ENCODE measurements at regions not wholly inside any gene's neighbourhood (a gene's known extent, or its start where the extent isn't known, plus 50 kb on each side); places are given as distances from the start of the nearest gene placed in this dataset.

DNA sequence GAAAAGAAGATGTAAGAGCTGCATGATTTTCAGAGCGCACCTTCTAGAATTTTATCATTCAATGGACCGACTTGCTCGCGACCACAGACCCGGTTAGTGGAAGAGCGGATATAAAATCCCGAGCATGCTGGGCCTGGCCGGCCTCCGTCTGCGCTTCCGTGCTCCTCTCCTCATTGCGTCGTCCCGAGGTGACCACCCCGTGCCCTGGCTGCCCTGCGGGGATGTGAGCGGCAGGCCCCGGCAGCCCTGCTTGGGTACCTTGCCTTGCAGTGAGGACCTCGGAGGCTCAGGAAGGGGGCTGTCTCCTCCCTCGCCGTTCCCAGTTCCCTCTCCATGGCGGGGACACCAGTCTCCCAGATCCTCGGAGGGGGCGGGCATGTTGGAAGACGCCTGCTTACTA is 330.9 kb upstream of the SHH start (continued):
- TF ChIP-seq, protein P1, sequence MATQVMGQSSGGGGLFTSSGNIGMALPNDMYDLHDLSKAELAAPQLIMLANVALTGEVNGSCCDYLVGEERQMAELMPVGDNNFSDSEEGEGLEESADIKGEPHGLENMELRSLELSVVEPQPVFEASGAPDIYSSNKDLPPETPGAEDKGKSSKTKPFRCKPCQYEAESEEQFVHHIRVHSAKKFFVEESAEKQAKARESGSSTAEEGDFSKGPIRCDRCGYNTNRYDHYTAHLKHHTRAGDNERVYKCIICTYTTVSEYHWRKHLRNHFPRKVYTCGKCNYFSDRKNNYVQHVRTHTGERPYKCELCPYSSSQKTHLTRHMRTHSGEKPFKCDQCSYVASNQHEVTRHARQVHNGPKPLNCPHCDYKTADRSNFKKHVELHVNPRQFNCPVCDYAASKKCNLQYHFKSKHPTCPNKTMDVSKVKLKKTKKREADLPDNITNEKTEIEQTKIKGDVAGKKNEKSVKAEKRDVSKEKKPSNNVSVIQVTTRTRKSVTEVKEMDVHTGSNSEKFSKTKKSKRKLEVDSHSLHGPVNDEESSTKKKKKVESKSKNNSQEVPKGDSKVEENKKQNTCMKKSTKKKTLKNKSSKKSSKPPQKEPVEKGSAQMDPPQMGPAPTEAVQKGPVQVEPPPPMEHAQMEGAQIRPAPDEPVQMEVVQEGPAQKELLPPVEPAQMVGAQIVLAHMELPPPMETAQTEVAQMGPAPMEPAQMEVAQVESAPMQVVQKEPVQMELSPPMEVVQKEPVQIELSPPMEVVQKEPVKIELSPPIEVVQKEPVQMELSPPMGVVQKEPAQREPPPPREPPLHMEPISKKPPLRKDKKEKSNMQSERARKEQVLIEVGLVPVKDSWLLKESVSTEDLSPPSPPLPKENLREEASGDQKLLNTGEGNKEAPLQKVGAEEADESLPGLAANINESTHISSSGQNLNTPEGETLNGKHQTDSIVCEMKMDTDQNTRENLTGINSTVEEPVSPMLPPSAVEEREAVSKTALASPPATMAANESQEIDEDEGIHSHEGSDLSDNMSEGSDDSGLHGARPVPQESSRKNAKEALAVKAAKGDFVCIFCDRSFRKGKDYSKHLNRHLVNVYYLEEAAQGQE (IDR thresholded peaks at IDR 0.05; ENCODE audit: unreplicated experiment), result no peak
- TF ChIP-seq POLR2AphosphoS5 (IDR thresholded peaks at IDR 0.05; ENCODE audit: low read depth), result no peak
- TF ChIP-seq, protein P2, sequence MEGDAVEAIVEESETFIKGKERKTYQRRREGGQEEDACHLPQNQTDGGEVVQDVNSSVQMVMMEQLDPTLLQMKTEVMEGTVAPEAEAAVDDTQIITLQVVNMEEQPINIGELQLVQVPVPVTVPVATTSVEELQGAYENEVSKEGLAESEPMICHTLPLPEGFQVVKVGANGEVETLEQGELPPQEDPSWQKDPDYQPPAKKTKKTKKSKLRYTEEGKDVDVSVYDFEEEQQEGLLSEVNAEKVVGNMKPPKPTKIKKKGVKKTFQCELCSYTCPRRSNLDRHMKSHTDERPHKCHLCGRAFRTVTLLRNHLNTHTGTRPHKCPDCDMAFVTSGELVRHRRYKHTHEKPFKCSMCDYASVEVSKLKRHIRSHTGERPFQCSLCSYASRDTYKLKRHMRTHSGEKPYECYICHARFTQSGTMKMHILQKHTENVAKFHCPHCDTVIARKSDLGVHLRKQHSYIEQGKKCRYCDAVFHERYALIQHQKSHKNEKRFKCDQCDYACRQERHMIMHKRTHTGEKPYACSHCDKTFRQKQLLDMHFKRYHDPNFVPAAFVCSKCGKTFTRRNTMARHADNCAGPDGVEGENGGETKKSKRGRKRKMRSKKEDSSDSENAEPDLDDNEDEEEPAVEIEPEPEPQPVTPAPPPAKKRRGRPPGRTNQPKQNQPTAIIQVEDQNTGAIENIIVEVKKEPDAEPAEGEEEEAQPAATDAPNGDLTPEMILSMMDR (conservative IDR thresholded peaks at IDR 0.05; ENCODE audit: low read depth in 2 of 2), result no peak
- TF ChIP-seq ZNF114 (CRISPR knock-in tag; IDR thresholded peaks at IDR 0.05), result no peak
- TF ChIP-seq CREB1 (CRISPR knock-in tag; IDR thresholded peaks at IDR 0.05; ENCODE audit: low read depth), result no peak
- TF ChIP-seq JUNB (IDR thresholded peaks at IDR 0.05; ENCODE audit: unreplicated experiment), result no peak
- TF ChIP-seq EZH2phosphoT487 (IDR thresholded peaks at IDR 0.05; ENCODE audit: unreplicated experiment), result no peak

DNA sequence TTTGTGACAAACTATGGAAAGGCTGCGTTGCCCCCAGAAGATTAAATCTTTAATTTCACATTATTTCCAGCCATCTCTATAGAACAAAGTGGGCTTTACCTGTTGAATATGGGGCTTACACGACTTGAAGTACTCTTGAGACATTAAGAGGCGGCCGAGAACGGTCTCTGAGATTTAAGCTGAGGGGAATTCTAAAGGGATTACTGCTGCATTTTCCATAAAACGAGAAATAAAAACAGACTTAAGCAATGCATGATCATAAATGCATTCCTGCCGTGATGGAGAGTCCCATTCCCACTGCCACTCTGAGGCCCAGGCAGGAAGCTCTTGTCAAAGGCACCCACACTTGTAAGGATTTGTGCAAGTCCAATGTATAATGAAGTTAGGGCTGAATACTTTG is 329.7 kb upstream of the SHH start:
- Histone ChIP-seq H3K27me3 (ENCODE audit: insufficient read depth) (no peaks in the 10 kb centered on the region), H3K4me1 (ENCODE audit: insufficient read depth) (no peaks in the 10 kb centered on the region), H3K4me2 (no peak overlapping the region), H3K9me2 (ENCODE audit: insufficient read depth) (no peaks in the 10 kb centered on the region), H3K4me3 (no peak overlapping the region), H2AFZ (no peak overlapping the region), H3K79me2 (replicated peaks; ENCODE audit: insufficient read depth) (no peaks in the 10 kb centered on the region), H3K27ac (ENCODE audit: low read depth) (no peak overlapping the region), H3F3A (replicated peaks; ENCODE audit: low read depth) (no peaks in the 10 kb centered on the region), H3K36me3 (ENCODE audit: insufficient read depth) (no peaks in the 10 kb centered on the region), H4K20me1 (replicated peaks; ENCODE audit: insufficient read depth) (no peaks in the 10 kb centered on the region)
- Mint-ChIP-seq H3K4me3 (no peak overlapping the region), H3K9me3 (peaks cover 7% of the 10 kb centered on the region; the same call in 2 of the 3 replicates), H3K27ac (no peak overlapping the region), H3K27me3 (ENCODE audit: insufficient read depth, low read depth, poor library complexity) (no peaks in the 10 kb centered on the region), H3K36me3 (ENCODE audit: low read depth) (no peaks in the 10 kb centered on the region), H3K4me1 (no peaks in the 10 kb centered on the region; the same call in 2 of the 3 replicates)
- DNase-seq (ENCODE audit: low spot score) (no peak), ATAC-seq (no peak)
- TF ChIP-seq, protein P3, sequence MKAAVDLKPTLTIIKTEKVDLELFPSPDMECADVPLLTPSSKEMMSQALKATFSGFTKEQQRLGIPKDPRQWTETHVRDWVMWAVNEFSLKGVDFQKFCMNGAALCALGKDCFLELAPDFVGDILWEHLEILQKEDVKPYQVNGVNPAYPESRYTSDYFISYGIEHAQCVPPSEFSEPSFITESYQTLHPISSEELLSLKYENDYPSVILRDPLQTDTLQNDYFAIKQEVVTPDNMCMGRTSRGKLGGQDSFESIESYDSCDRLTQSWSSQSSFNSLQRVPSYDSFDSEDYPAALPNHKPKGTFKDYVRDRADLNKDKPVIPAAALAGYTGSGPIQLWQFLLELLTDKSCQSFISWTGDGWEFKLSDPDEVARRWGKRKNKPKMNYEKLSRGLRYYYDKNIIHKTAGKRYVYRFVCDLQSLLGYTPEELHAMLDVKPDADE (IDR thresholded peaks at IDR 0.05), result no peak
- TF ChIP-seq CREB1 (CRISPR knock-in tag; IDR thresholded peaks at IDR 0.05; ENCODE audit: low read depth) (no peak), POLR2AphosphoS5 (IDR thresholded peaks at IDR 0.05; ENCODE audit: low read depth) (no peak), EZH2 (IDR thresholded peaks at IDR 0.05; ENCODE audit: low read depth, unreplicated experiment) (no peak), ZNF331 (CRISPR knock-in tag; IDR thresholded peaks at IDR 0.05; ENCODE audit: low read depth) (no peak), JUNB (IDR thresholded peaks at IDR 0.05; ENCODE audit: unreplicated experiment) (no peak), ZNF114 (CRISPR knock-in tag; IDR thresholded peaks at IDR 0.05) (no peak), STAT1 (IDR thresholded peaks at IDR 0.05; ENCODE audit: unreplicated experiment) (no peak)
- TF ChIP-seq, protein P1 (IDR thresholded peaks at IDR 0.05; ENCODE audit: unreplicated experiment), result no peak
- TF ChIP-seq, protein P2 (conservative IDR thresholded peaks at IDR 0.05; ENCODE audit: low read depth in 2 of 2), result no peak

All from GM23338 (cell line).